HG03039 (cell line): ENCODE measurements at regions not wholly inside any gene's neighbourhood (a gene's known extent, or its start where the extent isn't known, plus 50 kb on each side); places are given as distances from the start of the nearest gene placed in this dataset.
"Not testable (repeated sequence)": the region's sequence is repeated elsewhere in the genome, so short reads cannot be mapped to it uniquely, and the experiment has no call there.

Experiments
- ATAC-seq: cut with Tn5 transposase; IDR thresholded peaks from one replicate; pipeline ENCODE4 v1.9.1; 2021; ENCODE audit warnings: mild to moderate bottlenecking, moderate library complexity; ENCODE audit not compliant: unreplicated experiment

DNA sequence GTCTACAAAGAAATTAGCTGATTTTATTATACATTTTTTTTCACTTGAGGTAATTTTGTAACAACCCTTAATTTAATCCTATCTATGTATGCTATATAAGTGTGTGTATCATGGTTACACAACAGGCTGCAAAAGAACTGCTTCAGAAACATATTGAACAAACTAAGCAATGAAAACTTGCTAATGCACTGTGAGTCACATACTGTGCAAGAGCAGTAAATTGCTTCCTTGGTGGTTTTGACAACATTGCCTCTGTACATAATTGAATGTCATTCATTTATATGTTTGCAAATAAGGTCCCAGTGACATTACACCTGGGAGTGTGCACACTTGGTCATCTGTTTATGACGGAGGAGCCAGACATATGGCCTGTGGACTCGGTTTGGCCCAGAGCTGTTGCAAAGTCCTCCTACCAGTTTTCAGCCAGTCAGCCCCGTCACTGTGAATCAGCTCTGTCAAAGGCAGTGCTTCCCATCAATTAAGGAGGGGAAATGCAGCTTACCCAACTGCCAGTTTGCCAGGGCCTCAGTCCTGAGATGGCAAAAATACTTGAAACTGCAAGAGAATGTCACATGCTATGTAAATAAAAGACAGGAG lies 835.0 kb downstream of the TTLL7 start:
- not testable (repeated sequence) for ATAC-seq

DNA sequence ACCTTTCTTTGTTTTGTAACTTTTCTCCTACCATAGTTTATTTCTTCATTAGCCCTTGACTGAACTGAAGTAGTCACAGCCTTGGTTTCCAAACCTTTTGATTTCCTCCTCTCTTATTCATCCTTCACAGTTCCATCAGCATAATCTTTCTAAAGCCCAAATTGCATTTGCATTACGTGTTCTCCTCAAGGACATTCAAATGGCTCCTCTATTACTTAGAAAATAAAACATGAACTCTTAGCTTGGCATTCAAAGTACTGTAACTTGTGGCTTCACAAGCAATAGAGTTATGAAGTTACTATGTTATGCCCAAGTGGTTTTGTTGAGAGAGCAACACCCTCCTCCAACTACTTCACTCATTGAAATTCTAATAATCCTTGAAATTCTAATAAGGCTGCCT lies 840.0 kb downstream of the TTLL7 start:
- not testable (repeated sequence) for ATAC-seq

DNA sequence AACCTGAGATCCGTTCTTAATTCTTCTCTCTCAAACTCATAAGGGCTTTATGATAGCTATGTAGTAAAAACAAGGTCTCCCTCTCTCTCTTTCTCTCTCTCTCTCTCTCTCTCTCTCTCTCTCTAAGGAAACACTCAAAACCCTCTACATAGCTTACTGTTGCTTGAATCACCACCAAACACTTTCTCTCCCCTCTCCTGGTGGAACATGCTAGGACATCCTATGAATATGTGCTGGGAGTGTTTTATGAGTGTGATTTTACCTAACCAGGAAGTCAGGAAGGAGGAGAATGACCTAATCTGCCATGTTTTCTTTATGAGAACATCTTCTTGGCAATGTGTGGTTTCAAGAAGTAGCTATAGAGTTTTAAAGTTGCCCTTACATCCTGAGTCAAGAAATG lies 844.6 kb downstream of the TTLL7 start:
- not testable (repeated sequence) for ATAC-seq

DNA sequence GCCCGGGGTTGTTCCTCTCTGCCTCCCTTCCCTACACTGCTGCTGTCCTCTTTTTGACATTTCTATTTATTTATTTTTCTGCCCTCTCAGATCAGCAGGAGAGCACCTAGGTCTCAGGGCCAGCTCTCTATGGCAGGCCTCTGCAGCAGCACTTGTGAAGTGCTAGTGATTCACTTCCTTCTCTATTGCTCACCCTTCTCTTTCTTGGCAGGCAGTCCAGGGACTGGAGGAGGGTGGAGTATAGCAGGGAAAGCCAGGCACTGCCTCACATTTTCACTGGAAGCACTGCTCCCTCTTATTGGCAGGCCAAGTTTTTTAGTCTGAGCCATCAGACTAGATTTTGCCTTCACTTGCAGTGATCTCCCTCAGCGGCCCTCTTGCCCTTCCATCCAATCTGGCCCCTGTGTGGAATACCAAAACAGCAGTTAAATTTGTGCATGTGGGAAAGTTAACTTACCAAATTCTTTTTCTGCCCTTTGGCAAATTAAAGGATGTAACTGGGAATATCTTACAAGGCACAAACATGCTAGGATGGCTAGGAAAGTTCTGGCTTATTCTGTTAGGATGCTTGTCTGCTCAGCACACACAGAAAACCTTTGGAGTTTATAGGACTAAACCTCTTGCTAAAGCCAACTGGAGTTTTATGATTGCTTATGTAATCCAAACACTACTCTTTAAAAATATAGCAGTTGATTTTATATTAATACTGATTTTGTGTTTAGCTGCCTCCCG lies 847.6 kb downstream of the TTLL7 start:
- not testable (repeated sequence) for ATAC-seq

DNA sequence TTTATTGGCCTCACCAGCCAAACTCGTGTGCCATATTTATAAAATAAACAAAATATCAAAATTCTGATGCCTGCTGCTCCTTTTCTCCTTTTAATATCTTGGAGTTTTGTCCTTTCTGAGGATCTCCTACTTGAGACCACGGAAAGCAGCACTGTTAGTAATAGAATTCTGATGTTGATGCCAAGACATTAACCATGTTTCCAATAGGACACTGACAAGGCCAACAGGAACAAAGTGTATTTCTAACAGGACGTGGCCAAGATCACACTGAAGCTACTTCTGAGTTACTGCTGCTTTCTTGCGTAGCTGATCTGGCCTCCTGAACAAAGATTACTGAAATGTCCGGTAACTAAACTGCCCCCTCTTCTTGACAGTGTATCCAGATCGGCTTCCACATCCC lies 848.5 kb downstream of the TTLL7 start:
- not testable (repeated sequence) for ATAC-seq

DNA sequence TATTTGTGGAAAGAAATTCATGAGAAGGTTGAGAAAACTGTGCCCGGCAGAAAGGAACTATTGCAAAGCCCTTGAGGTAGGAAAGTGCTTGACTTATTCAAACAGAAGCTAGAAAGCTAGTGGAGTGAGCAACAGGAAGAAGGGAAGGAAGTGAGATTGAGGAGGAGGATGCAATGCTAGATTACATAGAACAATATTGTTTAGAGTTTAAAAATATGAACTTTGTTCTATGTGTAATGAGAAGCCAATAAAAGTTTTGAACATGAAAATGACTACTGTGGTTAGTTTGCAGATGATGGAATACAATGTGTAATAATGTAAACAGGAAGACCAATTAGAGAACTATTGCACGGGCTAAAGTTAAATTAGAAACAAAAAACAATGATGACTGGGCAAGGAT lies 853.1 kb downstream of the TTLL7 start:
- not testable (repeated sequence) for ATAC-seq

DNA sequence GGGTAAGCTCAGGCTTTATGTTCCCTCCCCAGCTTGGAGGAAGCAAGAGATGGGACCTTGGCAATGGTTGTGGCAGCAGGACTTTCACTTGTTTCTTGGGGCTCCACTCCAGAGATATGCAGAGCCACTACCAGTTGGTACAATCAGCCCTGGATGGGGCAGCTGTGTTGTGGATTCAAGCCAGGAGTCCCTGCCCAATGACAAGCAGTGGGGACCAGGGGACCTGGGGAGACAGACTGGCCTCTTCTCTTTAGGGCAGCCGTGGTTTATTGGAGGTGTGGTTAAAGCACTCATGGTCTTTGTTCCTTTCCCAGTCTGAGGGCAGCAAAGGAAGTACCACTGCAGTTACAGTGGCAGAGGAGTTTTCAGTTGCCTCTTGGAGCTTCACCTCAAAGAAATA lies 856.1 kb downstream of the TTLL7 start:
- ATAC-seq: not testable (repeated sequence)

DNA sequence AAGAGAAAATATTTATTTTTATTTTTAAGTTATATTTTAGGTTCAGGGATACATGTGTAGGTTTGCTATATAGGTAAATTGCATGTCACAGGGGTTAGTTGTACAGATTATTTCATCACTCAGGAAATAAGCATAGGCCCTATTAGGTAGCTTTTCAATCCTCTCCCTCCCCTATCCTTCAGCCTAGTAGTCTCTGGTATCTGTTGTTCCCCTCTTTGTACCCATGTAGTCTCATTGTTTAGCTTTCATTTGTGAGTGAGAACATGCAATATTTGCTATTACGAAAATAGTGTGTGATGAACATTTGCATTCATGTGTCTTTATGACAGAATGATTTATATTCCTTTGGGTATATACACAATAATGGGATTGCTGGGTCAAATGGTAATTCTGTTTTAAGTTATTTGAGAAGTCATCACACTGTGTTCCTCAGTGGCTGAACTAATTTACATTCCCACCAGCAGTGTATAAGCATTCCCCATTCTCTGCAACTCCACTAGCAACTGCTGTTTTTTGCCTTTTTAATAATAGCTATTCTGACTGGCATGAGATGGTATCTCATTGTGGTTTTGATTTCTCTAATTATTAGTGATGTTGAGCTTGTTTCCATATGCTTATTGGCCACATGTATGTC lies 863.3 kb downstream of the TTLL7 start:
- not testable (repeated sequence) for ATAC-seq

DNA sequence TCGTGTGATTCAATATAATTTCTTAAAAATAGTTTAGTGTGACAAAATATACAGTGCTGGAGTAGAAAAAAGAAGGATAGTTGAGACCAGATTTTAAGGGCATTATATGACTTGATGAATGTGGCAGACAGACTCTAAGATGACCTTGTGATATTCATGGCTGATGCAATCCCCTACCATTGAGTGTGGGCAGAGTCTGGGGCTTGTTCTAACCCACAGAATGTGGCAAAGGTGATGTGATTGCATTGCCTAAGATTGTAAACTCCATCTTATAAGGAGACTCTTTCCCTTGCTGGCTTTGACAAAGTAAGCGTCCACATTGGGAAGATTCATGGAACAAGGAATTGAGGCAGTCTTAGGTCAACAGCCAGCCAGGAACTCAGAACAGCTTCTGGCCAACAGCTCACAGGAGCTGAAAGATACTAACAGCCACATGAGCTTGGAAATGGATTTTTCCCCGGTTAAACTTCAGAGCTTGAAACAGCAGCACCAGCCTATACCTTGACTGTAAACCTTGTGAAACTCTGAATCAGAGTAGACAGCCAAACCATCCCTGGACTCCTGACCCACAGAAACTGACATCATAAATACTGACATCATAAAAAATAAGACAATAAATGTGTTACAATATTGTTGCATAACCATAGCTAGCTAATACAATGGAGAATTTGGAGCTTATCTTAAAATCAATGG lies 864.5 kb downstream of the TTLL7 start:
- ATAC-seq: not testable (repeated sequence)

DNA sequence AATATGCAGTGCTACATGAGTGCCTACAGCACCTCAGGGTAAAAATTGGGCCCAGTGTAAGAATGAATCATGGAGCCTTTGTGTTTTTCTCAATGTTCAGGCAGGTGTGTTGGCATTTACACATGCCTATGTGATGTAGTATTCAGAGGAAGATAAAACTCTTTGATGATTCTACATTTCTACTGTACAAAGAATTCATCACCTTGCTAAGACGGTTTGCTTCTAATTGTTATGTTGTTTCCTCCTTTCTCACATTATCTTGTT lies 867.3 kb downstream of the TTLL7 start:
- ATAC-seq: no peak

DNA sequence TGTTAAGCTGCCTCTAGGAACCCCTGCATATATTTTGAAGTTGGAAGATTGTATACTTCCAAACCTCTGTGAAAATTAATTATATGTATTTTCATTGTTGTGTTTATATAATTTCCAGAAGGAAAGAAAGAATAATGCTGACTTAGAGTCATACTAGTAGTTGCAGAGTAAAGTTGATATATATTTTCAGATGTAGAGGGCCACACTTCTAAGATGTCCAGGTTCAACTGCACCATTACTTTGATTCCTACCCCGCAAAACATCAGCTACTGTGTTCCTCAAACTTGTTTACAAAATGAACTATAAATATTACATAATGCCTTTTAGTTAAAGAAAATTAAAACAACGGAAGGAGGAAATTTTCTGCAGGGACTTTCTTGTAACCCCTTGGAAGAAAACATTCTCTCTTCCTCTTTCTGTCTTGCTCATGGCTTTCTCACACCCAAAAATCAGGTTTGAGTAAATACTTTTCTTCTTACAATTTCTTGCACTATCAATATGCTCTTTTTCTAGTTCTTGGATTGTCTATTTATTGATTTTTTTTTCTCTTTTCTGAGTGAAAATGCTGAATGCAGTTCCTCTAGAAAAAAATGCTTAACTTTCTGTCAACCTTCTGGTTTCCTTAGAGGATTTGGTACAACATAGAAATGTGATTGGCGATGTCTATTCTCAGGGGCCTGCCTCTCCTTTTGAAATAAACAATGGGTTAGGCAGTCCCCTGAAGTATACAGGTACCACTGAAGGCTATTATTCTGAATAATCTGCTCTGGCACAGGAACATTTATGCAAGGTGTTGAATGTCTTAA lies 867.8 kb downstream of the TTLL7 start:
- no peak for ATAC-seq

DNA sequence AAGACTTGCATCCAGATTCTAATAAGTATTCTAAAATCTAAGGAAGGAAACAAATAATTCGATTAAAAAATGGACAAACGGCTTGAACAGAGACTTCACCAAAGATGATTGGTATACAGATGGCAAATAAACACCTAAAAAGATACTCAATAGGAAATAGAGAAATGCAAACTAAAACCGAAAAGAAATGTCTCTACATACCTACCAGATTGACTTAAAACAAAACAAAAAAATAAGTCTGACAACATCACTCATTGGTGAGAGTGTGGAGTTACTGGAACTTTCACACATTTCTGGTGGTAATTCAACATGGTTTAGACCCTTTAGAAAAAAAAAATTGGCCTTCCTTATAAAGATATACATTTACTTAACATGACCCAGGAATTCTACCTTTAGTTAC lies 869.8 kb downstream of the TTLL7 start:
- no peak for ATAC-seq

DNA sequence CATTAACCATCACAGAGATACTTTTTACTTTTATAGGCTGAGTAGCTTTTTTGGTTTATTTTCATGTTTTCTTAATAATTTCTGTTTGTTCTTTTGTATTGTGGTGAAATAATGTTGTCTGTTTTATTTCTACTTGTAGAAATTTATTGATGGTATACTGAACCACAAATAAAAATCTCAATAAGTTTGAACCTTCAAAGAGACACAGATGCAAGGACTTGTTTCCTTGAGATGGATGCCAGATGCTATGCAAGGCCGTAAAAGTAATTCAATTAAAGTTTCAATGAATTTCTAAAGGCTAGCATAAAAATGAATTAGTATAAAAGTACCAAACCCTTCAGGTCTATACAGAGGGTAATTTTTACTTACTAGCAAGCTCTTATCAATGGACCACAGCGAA lies 873.5 kb downstream of the TTLL7 start:
- ATAC-seq: no peak

DNA sequence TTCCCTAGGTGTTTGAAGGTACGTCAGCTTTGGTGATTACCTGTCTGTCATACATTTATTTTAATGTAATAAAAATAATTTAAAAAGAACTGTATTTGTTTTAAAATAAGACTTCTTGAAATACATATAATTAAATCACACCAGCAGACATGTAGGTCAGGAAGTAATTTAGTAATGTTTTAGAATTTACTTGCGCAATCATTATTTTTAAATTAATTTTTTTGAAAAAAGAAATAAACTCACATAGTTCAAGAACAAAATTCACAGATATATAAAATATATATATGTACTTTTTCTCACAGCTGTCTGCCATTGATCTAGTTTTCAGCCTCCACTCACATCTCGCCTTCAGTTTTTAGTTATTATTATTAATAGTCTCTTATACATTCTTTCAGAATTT lies 875.9 kb downstream of the TTLL7 start:
- ATAC-seq: no peak

DNA sequence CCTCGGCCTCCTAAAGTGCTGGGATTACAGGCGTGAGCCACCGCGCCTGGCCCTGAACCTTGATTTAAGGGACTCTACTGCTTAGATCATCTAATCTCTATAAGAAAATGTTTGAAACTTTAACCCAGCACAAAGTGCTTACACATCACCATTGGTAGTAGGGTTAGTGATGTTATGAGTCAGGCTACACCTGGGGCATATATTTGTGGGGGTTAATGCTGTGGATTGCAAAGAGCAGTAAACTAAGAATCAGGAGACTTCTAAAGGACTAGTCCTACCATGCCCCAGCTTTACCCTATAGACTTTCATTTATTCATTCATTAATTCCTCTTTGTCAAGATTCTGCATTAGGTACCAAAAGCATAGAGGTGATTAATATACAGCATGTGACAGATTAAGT lies 880.5 kb downstream of the TTLL7 start:
- no peak for ATAC-seq

DNA sequence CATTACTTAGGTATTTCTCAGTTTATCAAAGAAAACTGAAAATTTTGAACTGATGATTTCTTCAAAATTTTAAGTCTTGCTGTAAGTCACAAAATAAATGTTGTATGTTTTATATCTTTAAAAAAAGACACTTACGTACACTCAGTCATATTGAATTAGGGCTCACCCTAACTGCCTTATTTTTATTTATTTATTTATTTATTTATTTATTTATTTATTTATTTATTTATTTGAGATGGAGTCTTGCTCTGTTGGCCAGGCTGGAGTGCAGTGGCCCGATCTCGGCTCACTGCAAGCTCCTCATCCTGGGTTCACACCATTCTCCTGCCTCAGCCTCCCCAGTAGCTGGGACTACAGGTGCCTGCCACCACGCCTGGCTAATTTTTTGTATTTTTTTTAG lies 881.9 kb downstream of the TTLL7 start:
- not testable (repeated sequence) for ATAC-seq

DNA sequence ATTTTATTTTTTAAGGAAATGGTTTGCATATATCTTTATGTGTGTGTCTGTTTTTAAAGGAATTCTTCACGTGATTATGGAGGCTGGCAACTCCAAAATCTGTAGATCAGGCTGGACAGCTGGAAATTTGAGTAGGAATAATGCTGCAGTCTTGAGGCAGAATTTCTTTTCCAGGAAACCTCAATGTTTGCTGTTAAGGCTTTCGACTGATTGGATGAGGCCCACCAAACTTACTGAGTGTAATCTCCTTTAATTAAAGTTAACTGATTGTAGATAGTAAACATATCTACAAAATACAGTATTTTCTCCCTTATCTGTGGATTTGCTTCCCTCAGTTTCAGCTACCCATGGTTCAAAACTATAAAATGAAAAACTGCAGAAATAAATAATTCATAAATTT lies 883.1 kb downstream of the TTLL7 start:
- no peak for ATAC-seq

DNA sequence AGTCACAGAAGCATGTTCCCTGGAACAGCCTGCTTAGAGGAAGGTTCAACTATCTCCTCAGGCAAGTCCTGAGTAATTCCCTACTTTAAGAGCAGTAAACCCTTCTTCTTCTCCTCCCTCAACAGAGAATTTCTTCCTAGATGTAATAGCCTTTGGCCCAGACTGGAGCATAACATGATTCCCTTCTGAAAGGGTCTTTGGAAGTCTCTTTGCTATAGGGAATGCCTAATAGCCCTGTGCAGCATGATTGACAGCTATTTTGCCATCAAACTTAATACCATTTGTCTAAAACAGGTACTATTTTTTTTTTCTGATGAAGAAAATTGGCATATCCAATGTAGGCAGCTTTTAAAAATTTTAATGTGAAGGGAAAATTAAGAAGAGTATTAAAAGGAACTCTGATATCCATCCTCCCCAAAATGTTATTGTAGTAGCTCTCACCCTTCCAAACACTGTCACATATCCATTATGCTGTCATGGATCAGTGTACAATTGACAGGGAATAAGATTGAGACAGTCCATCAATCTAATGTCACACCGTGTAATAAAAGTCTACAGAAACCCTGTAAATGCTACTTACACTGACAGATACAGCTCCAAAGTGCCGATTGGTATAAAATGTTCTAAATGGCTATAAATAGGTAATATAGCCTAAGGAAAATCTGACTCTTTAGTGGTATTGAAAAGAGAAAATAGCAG lies 884.6 kb downstream of the TTLL7 start:
- ATAC-seq: no peak

DNA sequence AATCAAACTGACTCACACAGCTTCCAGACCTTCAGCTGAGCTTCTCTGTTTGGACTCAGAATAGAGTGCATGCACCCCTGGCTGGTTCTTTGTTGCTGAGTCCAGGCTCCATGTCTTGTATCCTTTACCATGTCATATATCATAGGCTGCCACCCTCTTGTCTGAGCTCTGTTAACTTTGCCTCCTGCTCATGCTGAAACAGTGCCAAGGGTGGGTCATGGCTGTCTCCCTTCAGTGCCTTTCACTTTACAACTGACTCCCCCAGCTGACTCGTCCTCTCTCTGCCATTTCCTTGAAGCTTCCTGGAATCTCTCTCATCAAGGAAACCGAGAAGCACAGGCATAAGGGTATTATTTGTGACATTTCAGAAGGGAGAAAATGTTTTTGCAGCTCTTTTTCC lies 885.3 kb downstream of the TTLL7 start:
- no peak for ATAC-seq

DNA sequence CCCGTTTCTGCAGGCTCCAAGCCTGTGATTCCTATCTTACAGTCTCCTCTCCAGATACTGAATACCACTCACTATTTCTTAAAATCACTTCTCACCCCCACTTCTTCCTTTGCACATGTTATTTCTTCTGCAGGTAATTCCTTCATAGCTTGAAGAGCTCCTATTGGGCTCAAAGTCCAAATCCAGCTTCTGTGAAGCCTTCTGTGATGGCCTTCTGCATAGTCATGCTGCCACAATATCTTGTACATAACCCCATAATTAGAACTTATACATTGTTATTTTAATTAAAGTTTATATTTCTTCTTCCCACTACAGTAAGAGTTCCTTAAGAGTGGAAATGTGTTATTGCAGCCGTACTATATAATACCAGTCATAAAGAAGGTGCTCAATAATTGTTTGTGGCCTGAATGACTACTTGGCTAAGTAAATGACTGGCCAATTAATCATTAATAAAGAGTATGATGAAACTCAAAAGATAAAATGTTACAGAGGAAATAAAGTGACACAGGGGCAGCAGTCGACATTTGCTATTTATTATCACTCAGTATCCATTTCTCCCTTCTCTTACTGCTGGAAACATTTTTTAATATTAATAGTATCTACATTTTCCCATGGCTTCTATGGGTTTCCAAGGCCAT lies 886.6 kb downstream of the TTLL7 start:
- ATAC-seq: no peak
